Chondrocyte (in vitro differentiated cells): ENCODE measurements at regions not wholly inside any gene's neighbourhood (a gene's known extent, or its start where the extent isn't known, plus 50 kb on each side); places are given as distances from the start of the nearest gene placed in this dataset.

Experiments used
- DNase-seq: peaks from one replicate; pipeline ENCODE4 v3.0.0; 2021; ENCODE audit warnings: mixed read lengths, low spot score
- H3K27ac Mint-ChIP-seq: one replicate; pipeline ENCODE4 v1.8.0; 2021; ENCODE audit warnings: mild to moderate bottlenecking, moderate library complexity, mixed read lengths; ENCODE audit not compliant: unreplicated experiment
- H3K27me3 Mint-ChIP-seq: 2 replicates; pipeline ENCODE4 v1.8.0; 2021; ENCODE audit warnings: low read depth, mixed read lengths
- H3K36me3 Mint-ChIP-seq: 2 replicates; pipeline ENCODE4 v1.8.0; 2021; ENCODE audit warnings: low read depth, mixed read lengths
- H3K4me1 Mint-ChIP-seq: 2 replicates; pipeline ENCODE4 v1.8.0; 2021; ENCODE audit warnings: low read depth, mild to moderate bottlenecking, mixed read lengths
- H3K4me3 Mint-ChIP-seq: one replicate; pipeline ENCODE4 v1.8.0; 2021; ENCODE audit warnings: mild to moderate bottlenecking, moderate library complexity, mixed read lengths; ENCODE audit not compliant: unreplicated experiment
- H3K9me3 Mint-ChIP-seq: 2 replicates; pipeline ENCODE4 v1.8.0; 2021; ENCODE audit warnings: low read depth, mixed read lengths
- TF ChIP-seq, protein P1 (sequence below): fragments of 200-600 bp; sonication (generic); IDR thresholded peaks from 2 replicates; pipeline ENCODE4 v1.5.0; 2021; ENCODE audit warnings: antibody characterized with exemption, mild to moderate bottlenecking, moderate library complexity

DNA sequence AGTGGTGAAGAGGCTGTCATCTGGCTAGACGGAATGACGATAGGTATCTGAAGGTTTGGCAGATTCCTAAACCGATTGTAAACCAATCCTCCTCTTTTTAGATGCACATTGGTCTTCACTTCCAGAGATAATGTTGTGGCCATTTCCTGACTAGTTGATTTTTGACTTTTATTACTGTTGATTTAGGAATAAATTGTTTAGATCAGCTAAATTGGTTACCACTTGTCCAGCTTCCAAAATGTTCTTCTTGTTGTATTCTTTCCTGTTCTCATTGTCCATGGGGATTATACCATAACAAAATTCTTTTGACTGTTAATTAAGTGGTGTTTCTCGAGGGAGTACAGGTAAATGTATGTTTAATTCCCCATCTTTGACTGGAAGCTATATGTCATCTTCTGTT is 119.7 kb downstream of the MACROH2A1 start:
- DNase-seq = no peak
- Mint-ChIP-seq H3K4me3 (no peak overlapping the region), H3K27ac (no peak overlapping the region), H3K4me1 (peaks cover 2% of the 10 kb centered on the region), H3K36me3 (no peaks in the 10 kb centered on the region), H3K27me3 (peaks cover 13% of the 10 kb centered on the region), H3K9me3 (peaks cover 12% of the 10 kb centered on the region)
- TF ChIP-seq, protein P1, sequence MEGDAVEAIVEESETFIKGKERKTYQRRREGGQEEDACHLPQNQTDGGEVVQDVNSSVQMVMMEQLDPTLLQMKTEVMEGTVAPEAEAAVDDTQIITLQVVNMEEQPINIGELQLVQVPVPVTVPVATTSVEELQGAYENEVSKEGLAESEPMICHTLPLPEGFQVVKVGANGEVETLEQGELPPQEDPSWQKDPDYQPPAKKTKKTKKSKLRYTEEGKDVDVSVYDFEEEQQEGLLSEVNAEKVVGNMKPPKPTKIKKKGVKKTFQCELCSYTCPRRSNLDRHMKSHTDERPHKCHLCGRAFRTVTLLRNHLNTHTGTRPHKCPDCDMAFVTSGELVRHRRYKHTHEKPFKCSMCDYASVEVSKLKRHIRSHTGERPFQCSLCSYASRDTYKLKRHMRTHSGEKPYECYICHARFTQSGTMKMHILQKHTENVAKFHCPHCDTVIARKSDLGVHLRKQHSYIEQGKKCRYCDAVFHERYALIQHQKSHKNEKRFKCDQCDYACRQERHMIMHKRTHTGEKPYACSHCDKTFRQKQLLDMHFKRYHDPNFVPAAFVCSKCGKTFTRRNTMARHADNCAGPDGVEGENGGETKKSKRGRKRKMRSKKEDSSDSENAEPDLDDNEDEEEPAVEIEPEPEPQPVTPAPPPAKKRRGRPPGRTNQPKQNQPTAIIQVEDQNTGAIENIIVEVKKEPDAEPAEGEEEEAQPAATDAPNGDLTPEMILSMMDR = no peak

DNA sequence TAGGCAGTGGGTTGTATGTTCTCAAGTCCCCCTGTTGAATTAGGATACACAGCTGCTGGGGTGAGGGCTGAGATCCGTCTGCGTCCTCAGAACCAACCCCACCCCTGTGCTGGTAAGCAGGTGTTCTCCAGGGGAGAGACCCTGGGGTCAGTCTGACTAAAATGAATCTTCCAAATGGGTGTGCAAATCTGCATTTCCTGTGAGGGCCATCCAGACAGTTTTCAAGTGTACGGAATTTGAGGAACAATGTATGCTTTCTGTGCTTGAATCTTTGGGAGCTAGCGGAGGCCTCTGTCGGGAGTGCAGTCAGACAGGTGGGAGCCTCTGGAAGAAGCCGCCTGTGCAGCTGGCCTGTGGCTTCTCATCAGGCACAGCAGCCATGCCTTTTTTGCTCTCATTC is 122.9 kb downstream of the MACROH2A1 start:
- Mint-ChIP-seq H3K36me3 (no peaks in the 10 kb centered on the region), H3K27ac (no peak overlapping the region), H3K27me3 (peaks cover 4% of the 10 kb centered on the region), H3K4me1 (peaks cover 2% of the 10 kb centered on the region), H3K9me3 (peaks cover 6% of the 10 kb centered on the region), H3K4me3 (no peak overlapping the region)
- TF ChIP-seq, protein P1 = no peak
- DNase-seq = no peak

DNA sequence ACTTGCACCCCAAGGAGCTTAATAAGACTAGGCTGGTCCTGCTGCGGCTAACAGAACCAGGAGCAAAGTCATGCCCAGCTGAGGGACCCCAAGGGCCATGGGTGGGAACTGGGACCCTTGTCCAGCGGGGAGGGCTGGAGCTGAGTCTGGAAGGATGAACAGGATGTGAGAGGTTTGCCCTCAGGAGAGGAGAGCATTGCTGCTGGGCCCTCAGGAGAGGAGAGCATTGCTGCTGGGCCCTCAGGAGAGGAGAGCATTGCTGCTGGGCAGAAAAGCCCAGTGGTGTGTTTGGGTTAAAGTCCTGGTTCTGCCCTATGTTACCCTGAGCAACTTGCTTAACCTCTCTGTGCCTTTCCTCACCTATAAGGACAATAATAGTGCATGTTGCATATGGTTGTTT is 125.8 kb downstream of the MACROH2A1 start:
- DNase-seq = no peak
- H3K36me3 Mint-ChIP-seq = no peaks in the 10 kb centered on the region
- H3K9me3 Mint-ChIP-seq = peaks cover 6% of the 10 kb centered on the region
- peaks cover 21% of the 10 kb centered on the region for H3K4me1 Mint-ChIP-seq
- no peak overlapping the region for H3K27ac Mint-ChIP-seq
- no peak overlapping the region for H3K4me3 Mint-ChIP-seq
- TF ChIP-seq, protein P1 = no peak
- no peaks in the 10 kb centered on the region for H3K27me3 Mint-ChIP-seq

DNA sequence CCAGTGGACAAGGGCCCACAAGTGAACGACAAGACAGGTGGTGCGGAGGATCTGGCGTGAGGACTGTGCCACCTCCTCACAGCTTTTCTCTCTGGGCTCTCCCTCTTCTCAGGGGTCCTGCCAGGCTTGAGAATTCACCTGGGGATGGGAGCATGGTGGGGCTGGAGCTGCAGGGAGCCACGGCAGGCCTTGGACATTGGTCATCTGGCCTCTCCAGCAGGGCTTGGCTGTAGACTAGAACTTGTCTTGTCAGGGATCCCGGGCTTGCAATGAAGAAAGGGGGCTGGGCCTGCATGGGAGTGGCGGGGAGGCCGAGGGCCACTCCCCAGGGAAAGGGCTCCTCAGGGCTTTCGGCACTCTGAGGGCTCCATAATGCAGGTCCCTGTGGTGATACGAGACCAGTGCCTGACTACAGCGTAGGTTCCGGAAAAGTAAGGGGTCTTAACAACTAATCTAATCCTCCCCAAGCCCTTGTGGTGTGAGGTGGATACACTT is 126.7 kb downstream of the MACROH2A1 start:
- Mint-ChIP-seq H3K9me3 (no peaks in the 10 kb centered on the region), H3K36me3 (no peaks in the 10 kb centered on the region), H3K4me3 (no peak overlapping the region), H3K27me3 (no peaks in the 10 kb centered on the region), H3K27ac (no peak overlapping the region), H3K4me1 (peaks cover 24% of the 10 kb centered on the region)
- no peak for DNase-seq
- TF ChIP-seq, protein P1 = no peak

DNA sequence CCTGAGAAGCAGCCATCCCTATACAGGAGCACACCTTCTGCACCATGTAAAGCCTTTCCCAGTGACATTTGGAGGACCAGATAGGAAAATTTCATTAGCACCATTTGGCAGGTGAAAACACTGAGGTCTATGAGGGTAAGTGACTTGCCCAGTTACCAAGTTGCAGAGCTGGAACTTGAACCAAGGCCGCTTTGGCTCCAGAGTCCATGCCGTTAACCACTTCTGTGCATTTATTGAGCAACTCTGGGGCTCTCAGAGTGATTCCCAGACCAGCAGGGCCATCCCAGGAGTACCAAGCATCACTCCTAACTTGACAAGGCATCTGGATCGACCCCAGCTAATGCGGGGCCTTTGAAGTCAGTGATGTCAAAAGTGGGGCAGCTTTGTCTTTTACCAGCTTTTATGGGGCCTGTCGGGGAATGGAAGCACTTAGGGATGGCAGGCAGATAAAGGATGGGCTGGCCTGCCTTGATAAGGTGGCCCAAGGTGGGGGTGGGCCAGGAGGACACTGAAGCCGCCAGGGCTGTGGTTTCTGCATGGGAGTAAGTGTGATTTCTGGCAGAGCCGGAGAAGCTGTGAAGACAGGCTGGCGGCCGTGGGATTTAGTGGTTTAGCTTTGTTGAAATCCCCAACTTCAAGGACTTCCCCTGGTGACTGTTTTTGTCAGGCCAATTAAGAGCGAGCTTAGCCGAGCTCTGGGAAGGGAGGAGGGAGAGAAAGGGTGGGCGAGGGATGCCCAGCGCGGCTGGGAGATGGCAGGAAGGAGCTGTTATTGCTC is 127.3 kb downstream of the MACROH2A1 start:
- H3K27ac Mint-ChIP-seq = no peak overlapping the region
- TF ChIP-seq, protein P1 = no peak

More for the DNA sequence above, 127.3 kb downstream of the MACROH2A1 start:
- H3K4me3 Mint-ChIP-seq = no peak overlapping the region
- DNase-seq = no peak
- H3K4me1 Mint-ChIP-seq = peaks cover 30% of the 10 kb centered on the region
- no peaks in the 10 kb centered on the region for H3K27me3 Mint-ChIP-seq
- H3K9me3 Mint-ChIP-seq = no peaks in the 10 kb centered on the region
- H3K36me3 Mint-ChIP-seq = no peaks in the 10 kb centered on the region
